Stimulated activated CD4-positive, alpha-beta T cell treated with anti-CD3 and anti-CD28 coated beads, Interleukin-2, amount 100 ng/mL, for 24 hours (primary cell): ENCODE measurements at regions not wholly inside any gene's neighbourhood (a gene's known extent, or its start where the extent isn't known, plus 50 kb on each side); places are given as distances from the start of the nearest gene placed in this dataset.
"Not testable (repeated sequence)": the region's sequence is repeated elsewhere in the genome, so short reads cannot be mapped to it uniquely, and the experiment has no call there.

ENCODE experiments used
- DNase-seq, 2 donors: peaks; one replicate each; pipeline ENCODE4 v3.0.0-alpha.2; 2020

- DNase-seq: no peak
Measured at GRCh38 chr10:119996944-119997343, 104.4 kb downstream of the SEC23IP start.

DNA sequence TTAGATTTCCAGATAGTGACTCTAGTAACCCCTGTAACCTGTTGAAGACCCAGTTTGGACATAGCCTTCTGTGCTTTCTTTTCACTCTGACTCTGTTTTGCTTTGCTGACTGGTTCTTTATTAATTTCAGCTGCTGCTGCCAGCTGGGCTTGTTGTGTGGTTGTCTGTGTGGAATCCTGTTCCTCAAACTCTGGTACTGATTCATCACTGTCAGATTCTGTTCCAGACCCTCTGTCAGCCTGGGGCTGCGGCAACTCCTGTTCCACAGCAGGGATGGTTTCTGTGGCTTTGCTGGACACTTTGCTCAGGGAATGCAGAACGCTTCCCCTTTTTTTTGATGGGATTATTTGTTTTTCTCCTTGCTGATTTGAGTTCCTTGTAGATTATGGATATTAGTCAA, 104.9 kb downstream of the SEC23IP start:
- DNase-seq: no peak

DNA sequence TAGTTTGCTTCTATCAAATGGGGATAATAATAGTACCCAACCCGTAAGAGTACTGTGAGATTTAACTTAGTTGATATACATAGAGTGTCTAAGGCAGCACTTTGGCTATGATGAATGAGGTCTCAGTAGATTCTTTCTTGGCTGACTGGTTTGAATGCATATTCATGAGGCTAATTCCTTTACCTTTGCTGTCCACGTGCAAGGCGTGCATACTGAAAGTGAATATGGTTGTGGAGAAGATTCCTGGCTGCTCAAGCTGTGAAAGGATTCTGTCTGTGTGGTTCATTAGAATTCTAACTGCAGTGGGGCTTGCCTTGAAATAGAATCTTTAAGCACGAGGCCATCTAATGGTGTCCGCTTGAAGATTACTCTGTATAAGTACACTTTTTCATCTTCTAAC, 110.3 kb downstream of the SEC23IP start:
- no peak for DNase-seq

GRCh38 chr10:120005207-120006201, 113.0 kb downstream of the SEC23IP start:
- DNase-seq: no peak

DNA sequence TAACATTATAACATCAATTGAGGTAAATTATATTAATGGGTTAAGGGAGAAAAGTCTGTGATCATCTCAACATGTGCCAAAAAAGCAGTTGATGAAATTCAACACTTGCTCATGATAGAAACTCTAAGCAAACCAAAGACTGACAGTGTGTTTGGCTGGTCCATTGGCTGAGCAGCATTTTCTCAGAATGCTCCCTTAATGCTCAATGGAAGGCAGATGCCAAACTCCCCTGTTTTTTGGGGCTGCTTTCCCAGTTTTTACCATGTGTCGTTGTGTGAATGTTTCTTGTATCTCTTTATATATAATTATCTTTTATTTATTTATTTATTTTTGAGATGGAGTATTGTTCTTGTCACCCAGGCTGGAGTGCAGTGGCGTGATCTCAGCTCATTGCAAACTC, 114.7 kb downstream of the SEC23IP start:
- no peak for DNase-seq

DNA sequence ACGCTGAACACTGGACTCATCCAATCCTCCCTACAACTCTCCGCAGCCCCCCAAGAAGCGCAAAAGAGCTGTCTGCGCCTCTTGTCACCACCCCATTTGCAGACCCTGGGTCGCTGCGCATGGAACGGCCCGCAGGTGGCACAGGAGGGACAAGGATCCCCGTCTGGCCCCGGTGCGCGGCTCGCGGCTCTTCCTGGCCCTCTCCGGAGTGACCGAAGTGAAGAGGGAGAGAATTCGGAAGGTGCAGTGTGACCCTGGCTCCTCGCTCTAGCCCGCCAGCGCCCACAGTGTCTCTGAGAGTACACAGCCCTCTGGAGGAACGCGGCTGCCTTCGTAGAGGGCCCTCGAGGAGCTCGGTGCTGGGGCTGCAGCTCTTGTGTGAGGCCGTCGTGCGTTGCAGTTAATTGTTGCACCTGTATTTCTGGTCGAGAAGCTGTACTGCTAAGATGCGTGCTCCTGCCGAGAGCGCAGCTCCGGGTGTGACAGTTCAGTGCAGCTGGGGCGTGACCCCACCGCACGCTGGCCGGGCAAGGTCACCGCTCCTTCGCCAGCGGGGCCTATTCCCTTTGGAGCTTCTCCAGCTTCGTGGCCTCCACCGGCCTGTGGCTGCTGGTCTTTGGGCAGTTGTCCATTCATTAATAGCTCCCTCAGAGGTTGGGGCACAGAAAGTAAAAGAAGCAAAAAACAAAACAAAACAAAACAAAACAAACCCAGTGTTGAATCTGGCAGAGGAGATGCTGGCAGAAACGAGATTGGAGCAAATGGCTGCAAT, 119.0 kb downstream of the SEC23IP start:
- no peak for DNase-seq

DNA sequence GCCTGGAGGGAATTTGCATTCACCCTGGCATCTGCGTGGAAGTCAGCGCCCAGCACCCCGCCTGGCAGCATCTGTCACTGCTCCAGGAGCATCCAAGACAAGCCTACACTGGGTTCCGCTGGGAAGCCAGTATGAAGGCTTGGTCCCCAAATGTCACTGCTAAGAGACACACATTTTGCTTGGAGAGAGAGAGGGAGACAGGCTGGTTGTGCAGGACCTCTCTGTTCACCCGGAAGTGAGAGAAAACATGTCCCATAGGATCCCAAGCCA, 119.5 kb downstream of the SEC23IP start:
- no peak for DNase-seq

DNA sequence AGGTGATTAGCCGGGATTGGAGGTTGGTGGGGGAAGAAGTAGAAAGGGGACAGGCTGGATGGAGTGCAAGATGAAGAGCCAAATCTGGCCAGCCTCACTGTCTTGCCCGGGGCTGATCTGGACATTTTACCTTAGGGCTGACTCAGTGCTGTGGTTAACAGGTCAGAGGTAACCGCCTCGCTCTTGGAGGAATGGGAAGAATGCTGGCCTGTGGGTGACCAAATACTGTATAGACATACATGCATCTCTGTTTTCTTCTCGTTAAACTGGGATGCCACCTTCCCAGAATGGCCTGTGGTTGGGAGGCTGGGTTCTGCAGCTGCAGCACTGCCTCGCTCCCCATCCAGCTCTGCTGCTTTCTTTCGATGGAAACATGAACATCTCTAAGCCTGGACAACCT, 120.0 kb downstream of the SEC23IP start:
- no peak for DNase-seq

DNA sequence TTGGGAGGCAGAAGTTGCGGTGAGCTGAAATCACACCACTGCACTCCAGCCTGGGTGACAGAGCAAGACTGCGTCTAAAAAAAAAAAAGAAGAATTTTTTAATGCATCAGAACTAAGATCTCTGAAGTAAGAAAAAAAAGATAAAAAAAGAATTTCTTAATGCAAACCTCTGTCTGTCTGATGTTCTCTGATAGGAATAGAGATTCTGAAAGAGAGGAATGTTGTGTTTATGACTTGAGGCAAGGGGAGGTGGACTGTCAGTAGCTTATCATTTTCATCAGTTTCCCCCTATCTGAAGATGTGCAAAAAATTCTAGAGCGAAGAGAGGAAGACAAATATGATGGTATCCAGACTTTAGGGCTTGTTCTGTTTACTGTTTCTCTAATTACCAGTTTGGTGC, 121.5 kb downstream of the SEC23IP start:
- no peak for DNase-seq

- DNase-seq: no peak
Measured at GRCh38 chr10:120015064-120015463, 122.5 kb downstream of the SEC23IP start.

GRCh38 chr10:120016906-120017305, 124.4 kb downstream of the SEC23IP start:
- DNase-seq: no peak

DNA sequence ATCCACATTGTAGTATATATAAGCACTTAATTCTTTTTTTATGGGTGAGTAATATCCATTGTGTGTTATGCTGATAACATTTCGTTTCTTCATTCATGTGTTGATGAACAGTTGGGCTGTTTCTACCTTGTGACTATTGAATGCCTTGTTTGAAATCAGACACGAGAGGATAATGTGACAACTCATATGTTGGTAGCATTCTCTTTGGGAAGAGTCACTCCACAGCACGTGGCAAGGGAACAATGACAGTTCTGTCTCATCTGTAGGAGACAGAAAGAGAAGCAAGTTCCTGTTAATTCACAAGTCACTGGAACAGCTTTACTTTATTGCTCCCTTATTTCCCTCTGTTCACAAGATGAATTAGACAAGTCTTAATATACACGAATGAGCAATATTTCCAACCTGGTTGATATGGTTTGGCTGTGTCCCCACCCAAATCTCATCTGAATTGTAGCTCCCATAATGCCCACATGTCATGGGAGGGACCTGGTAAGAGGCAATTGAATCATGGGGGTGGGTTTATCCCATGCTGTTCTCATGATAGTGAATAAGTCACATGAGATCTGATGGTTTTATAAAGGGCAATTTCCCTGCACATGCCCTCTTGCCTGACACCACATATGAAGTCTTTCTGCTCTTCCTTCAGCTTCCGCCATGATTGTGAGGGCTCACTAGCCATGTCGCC, 125.3 kb downstream of the SEC23IP start:
- DNase-seq: no peak

GRCh38 chr10:120018695-120019094, 126.2 kb downstream of the SEC23IP start:
- no peak for DNase-seq

GRCh38 chr10:120019568-120019967, 127.0 kb downstream of the SEC23IP start:
- no peak for DNase-seq

GRCh38 chr10:120022357-120022756, 129.8 kb downstream of the SEC23IP start:
- DNase-seq: no peak

DNA sequence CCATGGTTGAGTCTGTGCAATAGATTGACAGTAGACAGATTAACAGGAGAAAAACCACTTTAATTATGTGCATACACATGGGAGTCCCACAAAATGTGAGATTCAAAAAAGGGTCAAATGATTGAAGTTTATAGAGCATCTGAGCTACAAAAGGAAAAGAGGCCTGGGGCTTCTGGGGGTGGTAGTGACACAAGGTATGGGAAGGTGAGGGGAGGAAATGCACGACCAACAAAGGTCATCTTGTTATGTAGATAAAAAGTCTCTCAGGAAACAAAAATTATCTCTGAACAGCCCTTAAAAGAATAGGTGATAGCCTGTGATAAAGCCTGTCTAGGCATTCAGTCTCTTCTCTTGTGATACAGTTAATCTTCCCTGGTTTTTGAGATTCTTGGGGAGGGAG, 141.7 kb downstream of the SEC23IP start:
- no peak for DNase-seq

GRCh38 chr10:120039046-120039445, 146.5 kb downstream of the SEC23IP start:
- DNase-seq: no peak

DNA sequence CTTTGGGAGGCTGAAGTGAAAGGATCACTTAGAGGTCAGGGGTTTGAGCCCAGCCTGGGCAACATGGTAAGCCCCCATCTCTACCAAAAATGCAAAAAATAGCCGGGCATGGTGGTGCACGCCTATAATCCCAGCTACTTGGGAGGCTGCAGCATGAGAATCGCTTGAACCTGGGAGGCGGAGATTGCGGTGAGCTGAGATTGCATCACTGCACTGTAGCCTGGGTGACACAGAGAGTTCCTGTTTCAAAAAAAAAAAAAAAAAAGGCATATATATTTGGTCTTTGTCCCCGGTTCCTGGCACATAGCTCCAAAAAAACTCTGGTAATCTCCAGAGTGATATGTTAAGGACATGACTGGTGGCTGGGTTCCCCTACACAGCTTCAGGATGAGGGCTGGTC, 147.3 kb downstream of the SEC23IP start:
- DNase-seq: no peak

- DNase-seq: no peak
Measured at GRCh38 chr10:120041807-120042559, 149.5 kb downstream of the SEC23IP start.

- DNase-seq: no peak
Measured at GRCh38 chr10:120042705-120043104, 150.2 kb downstream of the SEC23IP start.

GRCh38 chr10:120047373-120047772, 154.8 kb downstream of the SEC23IP start:
- not testable (repeated sequence) for DNase-seq

- no peak for DNase-seq
Measured at GRCh38 chr10:120047926-120048325, 155.4 kb downstream of the SEC23IP start.

DNA sequence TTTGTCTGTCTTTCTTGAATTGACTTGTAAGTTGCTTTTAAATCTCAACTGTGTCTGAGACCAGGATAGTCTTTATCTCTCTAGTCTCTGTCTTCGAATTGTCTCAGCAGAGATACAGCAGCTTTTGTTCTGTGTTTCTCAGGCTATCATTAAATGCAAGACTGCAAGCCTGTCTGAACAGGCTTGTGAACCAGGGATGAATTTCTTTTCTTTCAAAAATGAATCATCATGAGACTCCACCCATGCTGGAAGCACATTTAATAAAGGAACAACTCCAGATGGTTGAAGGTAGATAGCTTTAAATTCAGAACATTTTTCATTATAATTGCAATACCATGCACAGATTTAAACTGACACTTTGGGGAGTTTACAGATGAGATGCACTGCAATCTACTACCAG, 155.9 kb downstream of the SEC23IP start:
- no peak for DNase-seq
